HuH-7.5 (cell line): ENCODE measurements at regions not wholly inside any gene's neighbourhood (a gene's known extent, or its start where the extent isn't known, plus 50 kb on each side); places are given as distances from the start of the nearest gene placed in this dataset.
"Not testable (repeated sequence)": the region's sequence is repeated elsewhere in the genome, so short reads cannot be mapped to it uniquely, and the experiment has no call there.

Experiments
- DNase-seq: peaks from one replicate; pipeline ENCODE4 v3.0.0; 2011; ENCODE audit warnings: low spot score

GRCh38 chr5:143634689-143635088 is 177.3 kb upstream of the HMHB1 start:
- DNase-seq: no peak

DNA sequence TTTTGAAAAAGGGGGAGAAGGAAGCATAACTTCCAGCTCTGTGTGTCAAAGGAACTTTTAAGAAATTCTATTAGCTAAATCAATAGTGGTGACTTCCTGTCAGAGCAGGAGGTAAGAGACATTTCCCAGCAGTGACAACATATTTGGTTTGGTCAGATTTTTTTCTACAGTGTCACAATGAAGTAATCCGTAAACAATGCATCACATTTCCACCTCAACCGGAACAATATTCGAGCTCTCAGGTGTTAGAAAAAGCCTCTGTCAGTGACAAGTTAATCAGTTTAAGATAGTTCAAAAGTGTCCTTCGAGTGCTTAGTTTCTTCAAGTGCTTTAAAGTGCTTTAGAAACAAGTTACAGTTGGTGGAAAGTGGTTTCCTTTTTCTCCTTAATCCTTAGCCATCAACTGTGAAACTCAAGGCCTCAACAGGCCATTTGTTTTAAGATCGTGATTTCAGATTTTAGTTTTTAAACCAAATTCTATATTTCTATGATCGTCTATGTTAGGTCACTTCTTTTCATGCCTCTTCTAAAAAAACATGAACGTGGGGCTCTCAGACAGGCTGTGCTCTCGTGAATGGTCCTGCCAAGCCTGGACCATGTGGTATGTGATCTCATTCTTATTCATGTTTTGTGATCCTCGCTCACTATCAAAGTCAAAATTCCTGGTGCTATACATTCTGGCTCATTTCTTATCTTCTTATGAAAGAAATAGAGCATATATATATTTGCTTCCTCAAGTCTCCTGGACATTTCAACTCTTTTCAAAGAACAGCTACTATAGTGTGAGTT is 181.9 kb upstream of the HMHB1 start:
- no peak for DNase-seq

- DNase-seq: not testable (repeated sequence)
Measured at GRCh38 chr5:143625048-143625447, 186.9 kb upstream of the HMHB1 start.

GRCh38 chr5:143624465-143624864 is 187.5 kb upstream of the HMHB1 start:
- DNase-seq: no peak

GRCh38 chr5:143619040-143619439 is 192.9 kb upstream of the HMHB1 start:
- DNase-seq: no peak

DNA sequence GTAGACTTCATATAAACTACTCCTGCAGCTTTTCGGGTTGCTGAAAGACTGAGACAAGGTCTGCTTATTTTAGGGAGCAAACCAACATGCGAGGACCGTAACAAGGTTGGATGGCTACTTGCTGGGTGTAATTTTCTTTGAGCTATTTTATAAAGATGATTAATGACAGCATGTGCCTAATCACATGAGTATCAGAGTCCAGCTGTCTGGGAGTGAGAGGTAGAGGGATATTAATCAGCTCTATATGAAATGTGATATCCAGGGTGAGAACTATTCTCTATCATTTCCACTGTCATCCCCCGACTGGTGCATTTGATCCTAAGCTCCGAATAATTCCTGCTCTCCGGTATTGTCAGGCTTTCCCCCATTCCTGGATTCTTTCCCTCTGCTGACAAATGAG is 193.8 kb upstream of the HMHB1 start:
- DNase-seq: no peak

GRCh38 chr5:143614831-143615230 is 197.1 kb upstream of the HMHB1 start:
- no peak for DNase-seq

- DNase-seq: no peak
Measured at GRCh38 chr5:143613329-143613728, 198.6 kb upstream of the HMHB1 start.

DNA sequence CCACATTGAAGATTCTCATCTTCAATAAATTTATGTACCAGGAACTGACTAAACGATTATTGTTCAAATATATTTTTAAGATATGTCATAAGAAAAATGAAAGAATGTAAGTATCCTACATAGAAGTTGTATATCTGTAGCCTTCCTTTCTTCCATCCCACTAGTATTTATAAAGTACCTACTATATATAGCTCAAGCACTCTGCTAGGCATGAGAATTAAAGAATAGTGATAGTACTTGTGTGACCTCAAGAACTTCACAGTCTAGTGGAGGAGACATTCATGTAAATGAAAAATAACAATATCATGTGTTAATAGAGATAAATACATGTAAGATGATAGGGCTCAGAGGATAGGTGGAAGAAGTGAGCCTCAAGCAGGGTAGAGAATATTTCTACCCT is 201.0 kb upstream of the HMHB1 start:
- no peak for DNase-seq

DNA sequence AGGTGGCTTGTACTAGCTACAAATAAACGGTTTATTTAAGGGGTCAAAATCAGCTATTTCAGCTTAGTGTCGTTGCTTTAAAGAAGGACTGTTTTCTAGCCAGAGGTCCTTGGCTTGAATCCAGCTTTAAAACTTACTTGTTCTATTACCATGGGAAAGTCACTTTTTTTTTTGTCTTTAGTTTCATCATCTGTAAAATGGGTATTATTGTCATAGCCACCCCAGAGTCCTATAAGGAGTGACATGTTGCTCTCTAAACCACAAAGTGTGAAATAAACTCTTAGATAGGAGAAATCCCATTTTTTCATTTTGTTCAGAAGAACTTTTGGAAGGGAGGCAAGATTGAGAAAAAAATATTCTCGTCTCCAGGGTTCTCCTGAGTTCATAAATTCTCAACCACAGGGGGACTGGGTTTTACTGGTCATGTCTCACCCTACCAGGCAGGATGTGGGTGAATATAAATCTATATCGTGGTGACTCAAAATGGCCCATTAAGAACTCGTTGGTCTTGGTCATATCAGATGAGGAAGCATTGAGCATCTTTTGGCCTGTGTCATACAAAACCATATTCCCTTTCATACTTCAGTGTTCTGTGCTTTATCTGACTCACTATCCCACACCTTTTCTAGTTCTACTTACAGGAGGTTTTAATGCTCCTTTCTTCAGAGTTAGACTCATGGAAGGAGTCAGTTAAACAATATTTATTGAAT is 202.7 kb upstream of the NR3C1 start:
- DNase-seq: no peak

- no peak for DNase-seq
Measured at GRCh38 chr5:143605403-143606005, 202.0 kb upstream of the NR3C1 start.

DNA sequence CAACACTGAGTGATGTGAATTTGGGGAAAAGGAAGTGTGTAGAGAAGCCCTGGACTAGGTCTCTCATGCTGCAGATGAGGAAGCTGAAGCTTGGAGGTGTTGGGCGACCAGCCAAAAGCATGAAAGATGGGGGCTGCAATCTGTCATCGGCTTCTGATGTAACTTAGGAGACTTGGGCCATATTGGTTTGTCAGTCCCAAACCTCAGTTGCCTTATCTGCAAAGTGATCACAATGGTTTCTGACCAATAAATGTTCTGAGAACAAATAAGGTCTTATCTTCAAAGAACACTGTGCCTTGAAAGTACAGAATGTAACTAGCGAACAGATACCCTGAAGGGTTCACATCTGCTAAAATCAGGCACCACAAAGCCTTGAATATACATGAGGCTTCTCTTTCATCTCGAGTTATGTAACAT is 198.4 kb upstream of the NR3C1 start:
- no peak for DNase-seq

DNA sequence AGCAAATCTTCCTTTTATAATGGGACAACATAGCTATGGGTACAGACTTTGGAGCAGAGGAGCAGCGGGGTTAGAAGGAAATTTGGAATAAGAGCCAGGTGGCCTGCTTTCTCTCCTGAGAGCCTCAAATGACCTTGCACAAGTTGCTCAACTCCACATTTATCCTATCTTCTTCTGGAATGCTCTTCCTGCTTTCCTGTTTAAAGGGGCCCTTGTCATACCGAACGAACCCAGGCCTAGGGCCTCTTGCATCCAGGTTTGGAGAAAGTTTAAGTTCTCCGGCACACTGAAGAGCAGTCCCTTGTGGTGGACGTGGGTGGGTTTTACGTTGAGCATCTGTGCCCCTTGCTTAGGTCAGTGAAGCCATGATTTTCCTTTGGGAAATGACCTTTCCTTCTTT is 197.9 kb upstream of the NR3C1 start:
- DNase-seq: no peak

DNA sequence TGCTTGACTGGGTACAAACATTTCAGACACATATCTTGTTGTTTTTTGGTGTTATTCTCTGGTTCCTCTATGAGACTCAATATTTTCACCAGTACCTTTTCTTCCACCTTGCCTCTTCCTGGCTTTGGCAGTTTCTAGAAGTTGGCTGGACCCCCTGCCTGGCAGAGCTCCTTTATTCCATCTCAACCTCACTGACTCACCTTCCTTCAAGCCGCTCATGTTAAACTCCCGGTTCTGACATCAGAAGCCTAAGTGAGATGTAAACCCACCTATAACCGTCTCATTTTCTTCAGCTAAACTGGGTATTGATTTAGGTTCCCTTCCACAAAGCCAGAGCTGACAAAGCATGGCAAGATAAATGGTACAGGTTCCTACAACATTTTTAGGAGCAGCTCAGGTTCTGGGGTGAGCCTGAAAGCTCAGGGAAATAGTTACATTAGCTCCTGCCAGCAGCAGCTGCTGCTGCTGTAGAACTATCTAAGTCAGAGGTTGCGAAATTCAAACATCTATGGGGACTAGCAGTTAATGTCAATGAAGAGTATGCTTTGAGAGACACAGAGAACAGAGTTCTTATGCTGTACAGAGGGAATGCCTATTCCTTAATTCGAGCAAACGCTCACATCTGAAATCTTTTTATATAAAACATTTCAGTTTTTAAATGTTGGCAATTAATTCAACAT is 197.1 kb upstream of the NR3C1 start:
- no peak for DNase-seq

DNA sequence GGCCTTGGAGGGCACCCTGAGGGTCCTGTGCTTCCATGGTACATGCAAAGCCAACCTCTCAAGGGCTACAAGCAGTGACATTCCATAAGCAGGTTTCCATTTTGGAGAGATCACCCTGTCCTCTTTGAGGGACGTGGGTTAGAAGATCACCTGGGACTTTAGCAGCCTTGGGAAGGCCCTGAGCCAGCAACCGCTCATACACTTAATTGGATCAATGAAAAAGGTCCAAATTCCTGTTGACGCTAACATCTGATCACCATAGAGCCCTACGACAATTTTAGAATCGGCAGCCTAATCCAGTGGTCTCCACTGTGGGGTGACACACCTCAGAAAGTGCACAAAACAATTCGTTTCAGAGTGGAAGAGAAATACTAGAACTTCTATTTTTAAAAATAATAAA is 196.0 kb upstream of the NR3C1 start:
- no peak for DNase-seq

DNA sequence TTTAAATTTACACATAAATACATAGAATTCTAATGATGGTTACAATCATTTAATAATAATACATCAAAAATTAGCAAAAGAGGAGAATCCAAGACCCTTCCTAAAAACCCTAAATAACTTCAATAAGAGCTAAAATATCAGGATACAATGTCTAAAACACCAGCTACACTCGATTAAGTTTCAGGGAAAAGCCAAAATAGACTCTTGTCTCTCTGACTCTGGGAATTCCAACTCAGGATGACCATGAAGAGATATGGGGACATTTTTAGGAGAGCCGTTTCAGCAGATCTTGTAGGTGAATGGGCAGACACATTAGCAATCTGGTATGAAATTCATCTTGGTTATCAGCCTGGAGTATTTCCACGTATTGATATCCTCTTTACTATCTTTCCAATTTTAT is 193.3 kb upstream of the NR3C1 start:
- DNase-seq: no peak

DNA sequence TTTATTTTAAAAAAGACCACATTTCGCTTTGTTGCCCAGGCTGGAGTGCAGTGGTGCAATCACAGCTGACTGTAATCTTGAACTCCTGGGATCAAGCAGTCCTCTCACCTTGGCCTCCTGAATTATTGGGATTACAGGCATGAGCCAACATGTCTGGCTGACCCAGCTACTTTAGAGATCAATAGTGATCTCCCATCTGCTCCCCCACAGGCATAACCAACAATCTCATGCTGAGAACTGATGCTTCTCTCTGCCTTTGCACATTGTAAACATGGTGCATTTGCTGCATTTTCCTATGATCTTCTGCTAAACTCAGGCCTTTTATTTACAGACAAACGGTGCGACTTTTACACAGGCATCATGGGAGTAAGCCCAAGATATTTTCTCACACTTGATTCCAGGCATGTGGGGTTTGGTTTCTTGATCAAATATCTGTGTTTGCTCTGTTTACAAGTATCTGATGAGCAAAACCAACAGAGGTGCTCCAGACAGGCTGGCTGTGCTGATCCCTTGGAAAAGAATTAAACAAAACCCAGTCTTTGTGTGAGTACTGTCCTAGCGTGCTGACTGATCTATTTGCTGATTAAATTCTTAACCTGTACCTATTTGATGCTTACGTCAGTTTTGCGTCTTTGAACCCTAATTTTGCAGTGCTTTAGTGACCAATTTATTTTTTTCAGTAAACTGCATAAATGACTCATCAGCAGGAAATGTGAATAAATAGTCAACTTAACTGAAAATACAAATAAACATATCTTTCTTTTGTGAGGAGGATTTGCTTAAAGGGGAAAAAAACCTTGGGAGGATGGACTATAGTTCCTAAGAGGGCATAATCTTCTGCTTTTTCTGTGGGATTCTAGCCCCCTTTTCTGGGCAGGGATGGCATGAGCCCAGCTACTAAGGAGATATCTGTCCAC is 191.7 kb upstream of the NR3C1 start:
- no peak for DNase-seq

GRCh38 chr5:143593723-143594122 is 190.2 kb upstream of the NR3C1 start:
- DNase-seq: no peak

GRCh38 chr5:143592648-143593047 is 189.2 kb upstream of the NR3C1 start:
- no peak for DNase-seq

DNA sequence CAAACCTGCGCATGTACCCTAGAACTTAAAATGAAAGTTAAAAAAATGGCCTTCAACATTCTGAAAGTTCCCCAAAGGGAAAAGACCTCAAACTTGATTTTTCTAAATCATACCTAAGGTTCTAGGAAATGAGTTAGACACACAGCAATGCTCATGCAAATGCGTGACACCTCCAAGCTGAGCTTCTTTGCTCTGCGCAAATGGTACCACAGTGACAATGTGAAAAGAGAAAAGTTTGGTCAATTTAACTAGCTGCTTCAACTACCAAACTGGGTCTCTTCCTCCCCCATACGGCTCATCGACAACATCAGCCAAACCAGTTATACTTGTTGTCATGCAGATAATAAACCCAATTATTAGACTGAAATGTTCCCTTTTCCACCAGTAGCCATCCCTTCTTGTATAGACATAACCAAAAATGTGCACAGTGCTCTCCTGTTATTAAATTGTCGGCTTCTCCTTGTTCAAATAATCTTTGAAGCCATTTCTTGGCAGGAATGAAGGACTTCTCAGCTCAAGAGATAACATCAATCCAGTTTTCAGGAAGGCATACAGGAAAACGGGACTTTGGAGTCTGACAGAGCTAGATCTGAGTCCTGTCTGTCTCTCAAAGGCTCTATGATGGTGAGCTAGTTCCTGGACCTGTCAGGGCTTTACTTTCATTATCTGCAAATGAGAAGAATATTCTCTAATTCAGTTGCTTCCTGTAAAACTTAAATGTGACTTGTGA is 185.6 kb upstream of the NR3C1 start:
- DNase-seq: no peak

DNA sequence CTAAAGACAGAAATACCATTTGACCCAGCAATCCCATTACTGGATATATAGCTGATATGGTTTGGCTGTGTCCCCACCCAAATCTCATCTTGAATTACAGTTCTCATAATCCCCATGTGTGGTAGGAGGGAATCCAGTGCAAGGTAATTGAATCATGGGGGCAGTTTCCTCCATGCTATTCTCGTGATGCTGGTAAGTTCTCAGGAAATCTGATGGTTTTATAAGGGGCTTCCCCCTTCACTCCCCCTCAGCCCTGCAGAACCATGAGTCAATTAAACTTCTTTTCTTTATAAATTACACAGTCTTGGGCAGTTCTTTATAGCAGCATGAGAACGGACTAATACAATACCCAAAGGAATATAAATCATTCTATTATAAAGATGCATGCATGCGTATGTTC is 184.6 kb upstream of the NR3C1 start:
- DNase-seq: not testable (repeated sequence)
